ENCODE measurements at regions not wholly inside any gene's neighbourhood (a gene's known extent, or its start where the extent isn't known, plus 50 kb on each side); places are given as distances from the start of the nearest gene placed in this dataset.

- no peak overlapping the region for H3K27ac ChIP-seq
- TF ChIP-seq, protein P1, sequence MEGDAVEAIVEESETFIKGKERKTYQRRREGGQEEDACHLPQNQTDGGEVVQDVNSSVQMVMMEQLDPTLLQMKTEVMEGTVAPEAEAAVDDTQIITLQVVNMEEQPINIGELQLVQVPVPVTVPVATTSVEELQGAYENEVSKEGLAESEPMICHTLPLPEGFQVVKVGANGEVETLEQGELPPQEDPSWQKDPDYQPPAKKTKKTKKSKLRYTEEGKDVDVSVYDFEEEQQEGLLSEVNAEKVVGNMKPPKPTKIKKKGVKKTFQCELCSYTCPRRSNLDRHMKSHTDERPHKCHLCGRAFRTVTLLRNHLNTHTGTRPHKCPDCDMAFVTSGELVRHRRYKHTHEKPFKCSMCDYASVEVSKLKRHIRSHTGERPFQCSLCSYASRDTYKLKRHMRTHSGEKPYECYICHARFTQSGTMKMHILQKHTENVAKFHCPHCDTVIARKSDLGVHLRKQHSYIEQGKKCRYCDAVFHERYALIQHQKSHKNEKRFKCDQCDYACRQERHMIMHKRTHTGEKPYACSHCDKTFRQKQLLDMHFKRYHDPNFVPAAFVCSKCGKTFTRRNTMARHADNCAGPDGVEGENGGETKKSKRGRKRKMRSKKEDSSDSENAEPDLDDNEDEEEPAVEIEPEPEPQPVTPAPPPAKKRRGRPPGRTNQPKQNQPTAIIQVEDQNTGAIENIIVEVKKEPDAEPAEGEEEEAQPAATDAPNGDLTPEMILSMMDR (conservative IDR thresholded peaks at IDR 0.05): no peak
Measured at GRCh38 chr1:4210043-4210442, 310.0 kb upstream of the C1orf174 start.

DNA sequence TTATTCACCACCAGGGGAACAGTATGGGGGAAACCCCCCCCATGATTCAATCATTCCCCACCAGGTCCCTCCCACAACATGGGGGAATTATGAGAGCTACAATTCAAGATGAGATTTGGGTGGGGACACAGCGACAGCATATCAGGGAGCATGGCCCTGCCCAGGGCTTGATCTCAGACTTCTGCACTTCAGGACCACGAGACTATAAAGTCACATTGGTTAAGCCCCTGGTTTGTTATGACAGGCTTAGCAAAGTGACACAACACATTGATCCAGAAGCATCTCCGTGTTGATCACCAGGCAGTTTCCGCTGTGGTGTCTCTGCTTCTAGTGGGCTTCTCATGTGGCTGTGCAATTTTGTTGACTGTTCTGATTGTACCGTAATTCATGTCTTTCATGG, 312.7 kb upstream of the C1orf174 start:
- TF ChIP-seq, protein P1 (conservative IDR thresholded peaks at IDR 0.05): no peak
- no peak overlapping the region for H3K27ac ChIP-seq

DNA sequence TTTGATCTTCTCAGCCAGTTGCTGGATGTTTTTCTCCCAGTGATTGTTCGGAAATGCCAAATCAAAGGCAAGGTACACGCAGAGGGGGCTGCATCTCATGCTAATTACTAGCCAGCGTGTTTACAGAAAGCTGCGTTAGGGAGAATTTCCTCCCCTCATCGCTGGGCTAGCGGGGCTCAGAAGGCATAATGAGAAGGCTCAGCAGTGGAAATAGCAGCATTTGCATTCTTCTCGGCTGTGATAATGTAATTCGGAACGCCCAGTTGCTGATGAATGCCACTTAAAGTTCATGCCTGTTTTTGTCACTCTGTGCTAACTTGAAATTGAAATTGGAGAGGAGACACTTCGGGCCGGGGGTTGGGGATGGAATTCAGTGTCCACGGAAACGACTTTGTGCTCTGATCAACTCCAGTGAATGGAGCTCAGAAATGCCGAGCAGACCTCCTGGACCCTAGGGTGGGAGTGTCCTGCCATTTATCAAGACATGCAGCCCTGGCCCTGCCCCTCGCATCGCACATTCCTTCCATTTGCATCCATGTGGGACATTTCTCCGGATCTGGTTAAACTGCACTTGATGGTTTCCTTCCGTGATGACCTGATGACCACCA, 313.4 kb upstream of the C1orf174 start:
- TF ChIP-seq, protein P1 (conservative IDR thresholded peaks at IDR 0.05): no peak
- H3K27ac ChIP-seq: no peak overlapping the region

DNA sequence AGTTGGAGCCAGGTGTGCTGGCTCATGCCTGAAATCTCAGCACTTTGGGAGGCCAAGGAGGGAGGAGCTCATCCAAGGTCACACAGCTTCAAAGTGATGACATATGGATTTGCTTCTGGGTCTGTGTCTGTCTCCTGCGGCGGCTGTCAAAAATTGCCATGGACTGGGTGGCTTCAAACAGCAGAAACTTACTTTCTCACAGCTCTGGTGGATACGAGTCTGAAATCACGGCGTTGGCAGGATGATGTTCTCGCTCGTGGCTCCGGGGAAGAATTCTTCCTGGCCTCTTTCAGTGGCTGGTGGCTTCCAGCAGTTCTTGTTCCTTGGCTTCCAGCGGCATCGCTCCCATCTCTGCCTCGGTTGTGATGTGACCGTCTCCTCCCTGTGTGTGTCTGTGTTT, 314.8 kb upstream of the C1orf174 start:
- TF ChIP-seq, protein P1 (conservative IDR thresholded peaks at IDR 0.05): no peak
- H3K27ac ChIP-seq: no peak overlapping the region

DNA sequence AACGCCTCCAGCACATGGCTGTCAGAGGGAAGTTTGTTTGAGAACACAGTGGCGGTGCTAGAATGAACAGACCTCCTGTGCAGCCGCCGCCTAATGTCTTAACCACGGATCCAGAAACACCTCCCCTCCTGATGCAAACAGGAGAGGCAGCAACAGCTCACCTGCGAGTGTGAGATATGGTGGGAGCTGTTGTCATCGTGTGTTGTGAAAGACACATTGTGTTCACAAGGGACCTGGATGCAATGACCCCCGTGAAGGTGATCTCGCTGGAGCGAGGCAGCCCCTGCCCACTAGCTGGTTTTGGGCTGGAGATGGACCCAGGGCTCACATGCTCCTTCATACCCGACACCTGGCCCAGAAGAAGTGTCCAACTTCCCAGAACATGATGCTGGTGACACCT, 315.3 kb upstream of the C1orf174 start:
- TF ChIP-seq, protein P1 (conservative IDR thresholded peaks at IDR 0.05): no peak
- no peak overlapping the region for H3K27ac ChIP-seq

- H3K27ac ChIP-seq: no peak overlapping the region
- TF ChIP-seq, protein P1 (conservative IDR thresholded peaks at IDR 0.05): no peak
Measured at GRCh38 chr1:4216231-4216630, 316.2 kb upstream of the C1orf174 start.

- no peak overlapping the region for H3K27ac ChIP-seq
- TF ChIP-seq, protein P1 (conservative IDR thresholded peaks at IDR 0.05): no peak
Measured at GRCh38 chr1:4218619-4219018, 318.5 kb upstream of the C1orf174 start.

Measured in VCaP (cell line).